Astrocyte of the spinal cord (primary cell): ENCODE measurements at regions not wholly inside any gene's neighbourhood (a gene's known extent, or its start where the extent isn't known, plus 50 kb on each side); places are given as distances from the start of the nearest gene placed in this dataset.

Experiments used
- DNase-seq: peaks from one replicate; pipeline ENCODE4 v3.0.0; 2011; ENCODE audit warnings: low read depth, low spot score
- H3K4me3 ChIP-seq: 2 replicates; pipeline ENCODE4 v1.5.1; 2011; ENCODE audit warnings: low read depth, mild to moderate bottlenecking, low read length, moderate library complexity
- in situ Hi-C: cut with HindIII; loops from 2 replicates; pipeline ENCODE4 v1.10.0; 2017; ENCODE audit warnings: low sequenced_read_pairs
- TF ChIP-seq, protein P1 (sequence below): IDR thresholded peaks from 2 replicates; pipeline ENCODE4 v1.5.1; 2012; ENCODE audit warnings: low read depth, mild to moderate bottlenecking, low read length, inconsistent platforms

DNA sequence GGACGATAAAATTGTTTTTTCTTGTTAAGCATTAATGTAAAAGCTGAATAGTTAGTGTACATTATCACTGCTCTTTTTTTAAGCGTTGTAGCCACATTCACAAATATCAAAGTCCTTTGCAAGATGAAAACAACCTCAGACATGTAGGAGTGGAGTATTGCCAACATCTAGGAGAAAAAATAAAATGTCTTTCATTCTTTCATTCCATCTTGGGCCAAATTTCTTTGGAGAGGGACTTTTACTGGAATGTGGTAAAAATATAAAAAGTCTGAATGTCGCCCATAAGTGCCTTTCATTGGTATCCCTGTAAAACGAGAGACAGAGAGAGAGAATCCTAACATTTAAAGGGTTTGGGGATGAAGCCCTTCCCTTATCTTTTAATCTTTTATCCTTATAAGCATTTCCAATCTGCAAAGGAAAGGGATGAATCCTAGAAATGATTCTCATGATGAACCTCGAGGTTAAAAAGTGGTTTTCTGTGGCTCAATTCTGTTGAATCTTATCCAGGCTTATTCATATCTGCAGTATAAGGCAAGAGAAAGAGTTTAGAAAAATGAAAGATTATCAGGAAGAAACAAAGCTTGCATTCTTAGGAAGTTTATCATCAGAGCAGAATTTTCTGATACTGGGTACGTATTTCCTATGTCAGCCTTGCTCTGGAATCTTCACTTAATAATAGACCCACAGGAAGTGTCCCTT is 1031.7 kb downstream of the MCTP2 start:
- in situ Hi-C loops = no loop called here
- peak; percentile 78 for DNase-seq

DNA sequence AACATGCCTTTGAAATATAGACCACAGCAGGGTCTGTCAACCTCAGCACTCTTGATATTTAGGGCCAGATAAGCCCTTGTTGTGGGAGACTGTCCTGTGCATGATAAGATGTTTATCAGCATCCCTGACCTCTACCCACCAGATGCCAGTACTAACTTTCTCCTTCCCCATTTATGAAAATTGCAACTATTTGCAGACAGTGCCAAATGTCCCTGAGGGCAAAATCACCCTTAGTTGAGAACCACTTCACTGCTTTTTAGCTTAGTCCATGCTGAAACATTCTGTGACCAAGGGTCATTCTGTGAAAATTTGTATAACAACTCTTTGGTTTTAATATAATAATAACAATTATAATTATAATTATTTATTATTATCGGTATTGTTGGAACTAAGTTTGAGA is 1032.4 kb downstream of the MCTP2 start:
- TF ChIP-seq, protein P1, sequence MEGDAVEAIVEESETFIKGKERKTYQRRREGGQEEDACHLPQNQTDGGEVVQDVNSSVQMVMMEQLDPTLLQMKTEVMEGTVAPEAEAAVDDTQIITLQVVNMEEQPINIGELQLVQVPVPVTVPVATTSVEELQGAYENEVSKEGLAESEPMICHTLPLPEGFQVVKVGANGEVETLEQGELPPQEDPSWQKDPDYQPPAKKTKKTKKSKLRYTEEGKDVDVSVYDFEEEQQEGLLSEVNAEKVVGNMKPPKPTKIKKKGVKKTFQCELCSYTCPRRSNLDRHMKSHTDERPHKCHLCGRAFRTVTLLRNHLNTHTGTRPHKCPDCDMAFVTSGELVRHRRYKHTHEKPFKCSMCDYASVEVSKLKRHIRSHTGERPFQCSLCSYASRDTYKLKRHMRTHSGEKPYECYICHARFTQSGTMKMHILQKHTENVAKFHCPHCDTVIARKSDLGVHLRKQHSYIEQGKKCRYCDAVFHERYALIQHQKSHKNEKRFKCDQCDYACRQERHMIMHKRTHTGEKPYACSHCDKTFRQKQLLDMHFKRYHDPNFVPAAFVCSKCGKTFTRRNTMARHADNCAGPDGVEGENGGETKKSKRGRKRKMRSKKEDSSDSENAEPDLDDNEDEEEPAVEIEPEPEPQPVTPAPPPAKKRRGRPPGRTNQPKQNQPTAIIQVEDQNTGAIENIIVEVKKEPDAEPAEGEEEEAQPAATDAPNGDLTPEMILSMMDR = no peak
- DNase-seq = no peak
- no peak overlapping the region for H3K4me3 ChIP-seq
- in situ Hi-C loops = no loop called here

More for the DNA sequence above, 1031.7 kb downstream of the MCTP2 start:
- TF ChIP-seq, protein P1 = no peak
- H3K4me3 ChIP-seq = no peak overlapping the region

DNA sequence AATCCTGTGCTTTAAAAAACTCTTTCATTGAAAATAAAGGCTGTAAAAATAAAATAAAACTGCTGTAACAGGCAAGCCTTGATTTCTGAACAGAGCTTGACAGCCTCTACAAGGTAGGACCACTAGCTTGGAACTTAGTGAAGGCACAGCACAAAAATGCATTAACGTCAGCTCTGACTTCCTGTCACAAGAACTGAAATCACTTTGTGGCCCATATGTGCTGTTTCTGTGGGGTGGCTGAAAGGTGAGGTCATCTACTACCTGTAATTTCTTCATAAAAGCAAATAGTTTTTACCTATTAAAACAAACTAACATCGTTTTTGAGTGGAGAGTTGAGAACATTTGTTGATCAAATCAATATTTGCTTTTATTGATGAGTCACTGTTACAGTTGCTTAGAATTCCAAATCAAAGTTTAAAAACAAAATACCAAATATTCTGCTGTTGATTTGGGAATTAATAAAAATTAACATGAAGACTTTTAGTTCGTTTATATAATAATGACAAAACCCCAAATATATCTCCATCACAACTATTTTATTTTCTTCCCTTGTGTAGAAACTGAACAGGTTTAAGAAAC is 1034.1 kb downstream of the MCTP2 start:
- H3K4me3 ChIP-seq = no peak overlapping the region
- TF ChIP-seq, protein P1 = no peak
- in situ Hi-C loops = no loop called here
- no peak for DNase-seq

DNA sequence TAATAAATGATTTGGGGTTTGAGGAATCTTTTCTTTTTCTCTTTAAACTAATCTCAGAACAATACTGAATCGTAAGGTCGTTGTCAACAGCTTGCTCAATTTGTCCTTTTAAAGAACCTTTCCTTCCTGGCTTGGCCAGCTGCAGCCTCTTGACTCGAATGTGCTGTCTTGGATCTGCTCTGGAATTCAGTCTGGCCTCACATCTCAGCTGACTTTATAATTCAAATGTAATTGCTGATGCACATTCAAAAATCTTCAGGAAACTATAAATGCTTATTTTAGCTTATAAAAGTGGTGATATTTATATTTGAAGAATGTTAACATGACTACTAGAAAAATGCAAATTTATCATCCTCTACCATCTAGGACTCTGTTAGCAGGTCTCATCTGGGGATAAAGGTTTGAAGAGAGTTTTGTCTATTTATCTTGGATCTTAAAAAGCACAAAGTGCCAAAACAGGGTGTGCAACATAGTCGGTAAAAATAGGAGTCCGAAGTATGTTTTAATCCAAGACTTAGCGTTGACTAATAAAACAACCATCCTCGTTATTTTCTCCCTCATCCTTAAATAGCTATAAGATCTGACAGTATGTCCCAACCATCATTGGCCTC is 1035.2 kb downstream of the MCTP2 start:
- TF ChIP-seq, protein P1 = no peak
- in situ Hi-C loops = no loop called here
- H3K4me3 ChIP-seq = no peak overlapping the region
- no peak for DNase-seq

DNA sequence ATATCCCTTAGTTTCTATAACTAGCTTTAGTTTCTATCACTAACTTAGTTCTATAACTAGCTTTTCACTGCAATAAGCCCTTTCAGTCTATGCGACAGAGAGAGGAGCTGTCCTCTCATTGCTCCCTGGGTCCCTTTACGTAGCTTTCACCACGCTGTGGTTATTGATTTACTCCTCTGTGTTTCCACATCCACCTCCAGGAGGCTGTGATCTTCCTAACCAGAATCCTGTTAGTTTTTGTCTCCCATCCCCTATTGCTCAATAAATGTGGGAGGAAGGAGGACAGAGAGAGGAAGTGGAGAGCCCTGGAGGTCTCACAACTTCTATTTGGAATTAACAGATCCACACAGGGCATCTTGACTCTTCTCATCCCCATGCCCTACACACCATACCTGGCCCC is 1036.1 kb downstream of the MCTP2 start:
- no peak overlapping the region for H3K4me3 ChIP-seq
- no peak for DNase-seq
- TF ChIP-seq, protein P1 = no peak
- in situ Hi-C loops = no loop called here

DNA sequence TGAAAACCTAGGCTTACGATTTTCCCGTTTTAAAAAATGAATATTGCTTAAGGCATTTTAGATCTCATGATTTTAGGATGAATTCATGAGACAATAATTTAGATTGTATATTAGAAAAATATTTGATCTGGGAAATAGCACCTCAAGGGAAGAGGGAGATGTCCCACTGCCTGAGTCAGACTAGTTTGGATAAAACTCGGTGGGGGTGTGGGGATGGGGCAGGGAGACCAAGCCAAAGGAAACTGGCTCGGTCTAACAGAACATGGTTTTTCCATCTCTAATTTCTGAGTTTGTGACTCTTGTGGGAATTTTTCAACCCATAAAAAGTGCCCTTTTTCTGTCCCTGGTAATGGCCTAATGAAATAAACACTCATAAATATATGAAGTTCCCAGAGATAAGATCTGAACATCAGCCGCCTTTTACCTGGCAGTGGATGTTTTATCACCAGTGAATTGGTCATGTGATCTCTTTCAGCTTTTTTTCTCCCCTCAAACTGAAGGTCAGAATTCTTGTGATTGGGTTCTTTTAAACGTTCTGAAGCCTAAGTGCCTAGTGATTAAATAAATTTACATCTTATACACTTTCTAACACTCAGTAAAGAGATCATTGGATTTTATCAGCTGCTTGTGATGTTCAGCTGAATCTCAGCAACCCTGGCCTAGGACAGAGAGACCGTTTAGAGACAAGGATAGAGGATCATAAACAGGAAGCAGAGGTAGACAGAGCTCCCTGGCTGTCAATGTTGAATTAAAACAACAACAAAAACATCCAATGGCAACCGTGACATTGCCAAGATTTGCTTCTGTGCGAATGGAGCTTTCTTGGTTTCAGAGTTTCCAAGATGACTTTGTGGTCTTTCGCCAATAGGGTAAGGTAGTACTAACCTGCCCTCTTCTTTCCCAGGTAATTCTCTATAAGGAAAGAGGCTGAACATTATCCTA is 1038.2 kb downstream of the MCTP2 start:
- in situ Hi-C loops = no loop called here
- H3K4me3 ChIP-seq = no peak overlapping the region
- DNase-seq = no peak
- TF ChIP-seq, protein P1 = no peak
